Progenitor cell of endocrine pancreas (in vitro differentiated cells): ENCODE measurements at regions not wholly inside any gene's neighbourhood (a gene's known extent, or its start where the extent isn't known, plus 50 kb on each side); places are given as distances from the start of the nearest gene placed in this dataset.

Experiments used
- DNase-seq: peaks from one replicate; pipeline ENCODE4 v3.0.0; 2021; ENCODE audit warnings: low spot score; ENCODE audit not compliant: unreplicated experiment
- H3K27ac Mint-ChIP-seq: 2 replicates; pipeline ENCODE4 v1.8.0; 2021; ENCODE audit warnings: mild to moderate bottlenecking, moderate library complexity, mixed read lengths
- H3K27me3 Mint-ChIP-seq: 2 replicates; pipeline ENCODE4 v1.8.0; 2021; ENCODE audit warnings: mixed read lengths
- H3K36me3 Mint-ChIP-seq: 2 replicates; pipeline ENCODE4 v1.8.0; 2022; ENCODE audit warnings: mixed read lengths; ENCODE audit not compliant: insufficient read depth
- H3K4me1 Mint-ChIP-seq: 2 replicates; pipeline ENCODE4 v1.8.0; 2021; ENCODE audit warnings: low read depth, mixed read lengths
- H3K4me3 Mint-ChIP-seq: 2 replicates; pipeline ENCODE4 v1.8.0; 2021; ENCODE audit warnings: low read depth, mild to moderate bottlenecking, moderate library complexity, mixed read lengths
- H3K9me3 Mint-ChIP-seq: 2 replicates; pipeline ENCODE4 v1.8.0; 2021; ENCODE audit warnings: low read depth, mixed read lengths
- TF ChIP-seq, protein P1 (sequence below): fragments of 200-600 bp; sonication (generic); IDR thresholded peaks from one replicate; pipeline ENCODE4 v1.5.0; 2021; ENCODE audit warnings: antibody characterized with exemption, mild to moderate bottlenecking; ENCODE audit not compliant: unreplicated experiment

GRCh38 chr6:12528136-12528535, 188.4 kb upstream of the PHACTR1 start:
- peaks cover 18% of the 10 kb centered on the region for H3K9me3 Mint-ChIP-seq

DNA sequence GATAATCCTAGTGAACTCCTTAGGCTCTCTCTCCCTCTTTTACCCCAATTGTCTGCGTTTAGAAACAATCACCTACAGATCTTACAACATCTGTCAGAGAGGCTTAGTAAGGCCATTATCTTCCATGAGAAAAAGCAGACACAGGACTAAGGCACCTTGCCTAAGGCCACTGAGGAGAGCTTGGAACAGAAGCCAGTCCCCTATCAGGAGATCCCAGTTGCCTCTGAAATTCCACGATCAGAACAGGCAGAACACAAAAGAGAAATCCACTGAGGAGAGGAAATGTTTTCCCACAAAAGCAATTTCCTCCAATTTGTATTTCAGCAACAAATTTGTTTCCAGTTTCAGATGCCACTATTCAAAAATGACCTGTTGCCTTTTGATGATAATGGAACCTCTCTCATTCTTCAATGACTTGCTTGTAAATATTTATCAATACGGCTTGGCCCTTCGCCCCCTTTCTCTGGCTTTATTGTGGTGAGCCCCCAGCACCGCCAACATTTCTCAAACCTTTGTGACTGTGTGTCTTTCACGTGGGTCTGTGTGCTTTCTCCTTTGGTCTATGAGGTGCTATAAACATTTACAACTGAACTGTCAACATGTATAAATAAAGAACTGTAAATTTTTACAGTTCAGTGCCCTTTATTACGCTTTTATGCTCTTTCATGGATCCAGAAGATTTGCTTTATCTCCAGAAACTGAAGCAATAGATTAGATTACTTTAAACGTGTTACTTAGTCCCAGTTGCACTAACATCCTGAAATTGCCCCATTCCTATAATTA, 187.8 kb upstream of the PHACTR1 start:
- DNase-seq, result no peak
- H3K9me3 Mint-ChIP-seq, result peaks cover 13% of the 10 kb centered on the region
- H3K27me3 Mint-ChIP-seq, result peaks cover 12% of the 10 kb centered on the region
- peak overlapping the region; percentile 33 for H3K27ac Mint-ChIP-seq
- H3K4me3 Mint-ChIP-seq, result no peak overlapping the region
- TF ChIP-seq, protein P1, sequence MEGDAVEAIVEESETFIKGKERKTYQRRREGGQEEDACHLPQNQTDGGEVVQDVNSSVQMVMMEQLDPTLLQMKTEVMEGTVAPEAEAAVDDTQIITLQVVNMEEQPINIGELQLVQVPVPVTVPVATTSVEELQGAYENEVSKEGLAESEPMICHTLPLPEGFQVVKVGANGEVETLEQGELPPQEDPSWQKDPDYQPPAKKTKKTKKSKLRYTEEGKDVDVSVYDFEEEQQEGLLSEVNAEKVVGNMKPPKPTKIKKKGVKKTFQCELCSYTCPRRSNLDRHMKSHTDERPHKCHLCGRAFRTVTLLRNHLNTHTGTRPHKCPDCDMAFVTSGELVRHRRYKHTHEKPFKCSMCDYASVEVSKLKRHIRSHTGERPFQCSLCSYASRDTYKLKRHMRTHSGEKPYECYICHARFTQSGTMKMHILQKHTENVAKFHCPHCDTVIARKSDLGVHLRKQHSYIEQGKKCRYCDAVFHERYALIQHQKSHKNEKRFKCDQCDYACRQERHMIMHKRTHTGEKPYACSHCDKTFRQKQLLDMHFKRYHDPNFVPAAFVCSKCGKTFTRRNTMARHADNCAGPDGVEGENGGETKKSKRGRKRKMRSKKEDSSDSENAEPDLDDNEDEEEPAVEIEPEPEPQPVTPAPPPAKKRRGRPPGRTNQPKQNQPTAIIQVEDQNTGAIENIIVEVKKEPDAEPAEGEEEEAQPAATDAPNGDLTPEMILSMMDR, result no peak
- H3K4me1 Mint-ChIP-seq, result peaks cover 7% of the 10 kb centered on the region
- peaks cover 2% of the 10 kb centered on the region for H3K36me3 Mint-ChIP-seq

More at GRCh38 chr6:12528136-12528535, 188.4 kb upstream of the PHACTR1 start:
- Mint-ChIP-seq H3K4me3 (no peak overlapping the region), H3K27me3 (peaks cover 10% of the 10 kb centered on the region), H3K27ac (peak overlapping the region; percentile 33), H3K36me3 (peaks cover 2% of the 10 kb centered on the region), H3K4me1 (peaks cover 7% of the 10 kb centered on the region)
- DNase-seq, result no peak
- TF ChIP-seq, protein P1, result no peak

- H3K27ac Mint-ChIP-seq, result peak overlapping the region; percentile 12
- peaks cover 6% of the 10 kb centered on the region for H3K9me3 Mint-ChIP-seq
- peaks cover 7% of the 10 kb centered on the region for H3K4me1 Mint-ChIP-seq
- DNase-seq, result no peak
- no peak overlapping the region for H3K4me3 Mint-ChIP-seq
- H3K36me3 Mint-ChIP-seq, result peaks cover 1% of the 10 kb centered on the region
- TF ChIP-seq, protein P1, result no peak
- H3K27me3 Mint-ChIP-seq, result peaks cover 12% of the 10 kb centered on the region
These were observed 187.1 kb upstream of the PHACTR1 start for GRCh38 chr6:12529364-12530019.

- H3K4me3 Mint-ChIP-seq, result no peak overlapping the region
- H3K9me3 Mint-ChIP-seq, result peaks cover 3% of the 10 kb centered on the region
- no peak for DNase-seq
- H3K27ac Mint-ChIP-seq, result no peak overlapping the region
- H3K36me3 Mint-ChIP-seq, result no peaks in the 10 kb centered on the region
- TF ChIP-seq, protein P1, result no peak
- peaks cover 7% of the 10 kb centered on the region for H3K4me1 Mint-ChIP-seq
- H3K27me3 Mint-ChIP-seq, result peaks cover 12% of the 10 kb centered on the region
These were observed 186.2 kb upstream of the PHACTR1 start for GRCh38 chr6:12530345-12530744.

- Mint-ChIP-seq H3K27ac (no peak overlapping the region), H3K27me3 (peaks cover 8% of the 10 kb centered on the region)
- TF ChIP-seq, protein P1, result no peak
These were observed 183.0 kb upstream of the PHACTR1 start for GRCh38 chr6:12533586-12533985.

More at GRCh38 chr6:12533586-12533985, 183.0 kb upstream of the PHACTR1 start:
- Mint-ChIP-seq H3K9me3 (no peaks in the 10 kb centered on the region), H3K4me1 (peaks cover 14% of the 10 kb centered on the region), H3K4me3 (no peak overlapping the region), H3K36me3 (no peaks in the 10 kb centered on the region)
- no peak for DNase-seq
